HEK293 (cell line): ENCODE measurements at regions not wholly inside any gene's neighbourhood (a gene's known extent, or its start where the extent isn't known, plus 50 kb on each side); places are given as distances from the start of the nearest gene placed in this dataset.

Experiments used
- CTCF ChIA-PET: fragments of 350-600 bp; formaldehyde crosslinking; extraction: SDS; loops from one replicate; lab custom pipeline; 2021; ENCODE audit warnings: antibody characterized with exemption; lab: Yijun Ruan, JAX
- POLR2A ChIA-PET: fragments of 300-600 bp; formaldehyde crosslinking; extraction: SDS; loops from one replicate; lab custom pipeline; 2020; ENCODE audit warnings: antibody characterized with exemption, inconsistent platforms; lab: Yijun Ruan, JAX
- H3K27ac ChIP-seq: fragments of 200-500 bp; sonication (Bioruptor generic); 2 replicates; pipeline ENCODE4 v1.5.1; 2014; ENCODE audit warnings: low read depth, low read length, control low read depth, inconsistent platforms; ENCODE audit errors: extremely low read depth
- H3K36me3 ChIP-seq, 2 experiments: fragments of 200-500 bp in 1 of 2; sonication (Bioruptor generic) in 1 of 2; 1 replicate in 1 of 2; 2 replicates in 1 of 2; pipeline ENCODE4 v1.5.1; 2014 to 2017; ENCODE audit warnings: inconsistent platforms in 2 of 2, low read length in 2 of 2; ENCODE audit not compliant: control insufficient read depth in 2 of 2, insufficient read depth in 1 of 2
- H3K4me1 ChIP-seq: fragments of 200-500 bp; sonication (Bioruptor generic); 2 replicates; pipeline ENCODE4 v1.5.1; 2014; ENCODE audit warnings: mild to moderate bottlenecking, low read length, inconsistent platforms; ENCODE audit not compliant: control insufficient read depth, insufficient read depth
- H3K4me3 ChIP-seq: 2 replicates; pipeline ENCODE4 v1.5.1; 2011; ENCODE audit warnings: low read depth, mild to moderate bottlenecking, control low read depth, low read length, moderate library complexity
- H3K9me3 ChIP-seq: fragments of 200-500 bp; sonication (Bioruptor generic); 2 replicates; pipeline ENCODE4 v1.5.1; 2014; ENCODE audit warnings: low read depth, low read length, inconsistent platforms; ENCODE audit not compliant: control insufficient read depth, insufficient read depth
- KLF10 ChIP-seq: fragments of 450-650 bp; IDR thresholded peaks from 2 replicates; pipeline ENCODE4 v1.5.1; 2018; ENCODE audit warnings: missing biosample characterization, mild to moderate bottlenecking, missing genetic modification characterization
- MEIS1 ChIP-seq: sonication (generic); formaldehyde crosslinking; IDR thresholded peaks from 2 replicates; pipeline ENCODE4 v1.8.1; 2022; ENCODE audit warnings: missing genetic modification reagents, mild to moderate bottlenecking, borderline replicate concordance
- OSR2 ChIP-seq: fragments of 450-650 bp; formaldehyde crosslinking; IDR thresholded peaks from 2 replicates; pipeline ENCODE4 v1.5.1; 2016; ENCODE audit warnings: missing biosample characterization, missing genetic modification characterization
- PATZ1 ChIP-seq: fragments of 450-650 bp; formaldehyde crosslinking; IDR thresholded peaks from 2 replicates; pipeline ENCODE4 v1.5.1; 2016; ENCODE audit warnings: missing biosample characterization, missing genetic modification characterization
- PRDM1 ChIP-seq: fragments of 450-650 bp; formaldehyde crosslinking; IDR thresholded peaks from 2 replicates; pipeline ENCODE4; 2016; ENCODE audit warnings: missing biosample characterization, missing genetic modification characterization
- RBAK ChIP-seq: fragments of 450-650 bp; formaldehyde crosslinking; IDR thresholded peaks from 2 replicates; pipeline ENCODE4 v1.5.1; 2016; ENCODE audit warnings: missing biosample characterization, missing genetic modification characterization
- SALL2 ChIP-seq: fragments of 450-650 bp; formaldehyde crosslinking; IDR thresholded peaks from 2 replicates; pipeline ENCODE4 v1.5.0; 2017; ENCODE audit warnings: missing biosample characterization, mild to moderate bottlenecking, missing genetic modification characterization, borderline replicate concordance
- SCRT1 ChIP-seq: fragments of 450-650 bp; formaldehyde crosslinking; IDR thresholded peaks from 2 replicates; pipeline ENCODE4 v1.5.1; 2016; ENCODE audit warnings: missing biosample characterization, missing genetic modification characterization, borderline replicate concordance
- TCF7L2 ChIP-seq: IDR thresholded peaks from 2 replicates; pipeline ENCODE4 v1.6.1; 2011; ENCODE audit warnings: low read depth, mild to moderate bottlenecking, inconsistent platforms, low read length, moderate library complexity, borderline replicate concordance
- ZBTB10 ChIP-seq: fragments of 450-650 bp; formaldehyde crosslinking; IDR thresholded peaks from 2 replicates; pipeline ENCODE4 v1.5.1; 2016; ENCODE audit warnings: missing biosample characterization, missing genetic modification characterization
- ZBTB17 ChIP-seq: fragments of 450-650 bp; formaldehyde crosslinking; IDR thresholded peaks from 2 replicates; pipeline ENCODE4 v1.5.1; 2016; ENCODE audit warnings: missing biosample characterization, missing genetic modification characterization
- ZBTB21 ChIP-seq: fragments of 450-650 bp; formaldehyde crosslinking; IDR thresholded peaks from 2 replicates; pipeline ENCODE4 v1.5.1; 2017; ENCODE audit warnings: missing biosample characterization, missing genetic modification characterization
- ZBTB8A ChIP-seq: fragments of 450-650 bp; formaldehyde crosslinking; IDR thresholded peaks from 2 replicates; pipeline ENCODE4 v1.5.1; 2016; ENCODE audit warnings: missing biosample characterization, missing genetic modification characterization
- ZFP3 ChIP-seq: fragments of 450-650 bp; formaldehyde crosslinking; IDR thresholded peaks from 2 replicates; pipeline ENCODE4 v1.5.1; 2016; ENCODE audit warnings: low read depth, missing biosample characterization, missing genetic modification characterization
- ZFP41 ChIP-seq: fragments of 450-650 bp; formaldehyde crosslinking; IDR thresholded peaks from 2 replicates; pipeline ENCODE4 v1.5.1; 2016; ENCODE audit warnings: missing biosample characterization, missing genetic modification characterization, borderline replicate concordance
- ZNF114 ChIP-seq: fragments of 450-650 bp; formaldehyde crosslinking; IDR thresholded peaks from 2 replicates; pipeline ENCODE4 v1.5.0; 2017; ENCODE audit warnings: missing biosample characterization, missing genetic modification characterization
- ZNF121 ChIP-seq: fragments of 450-650 bp; formaldehyde crosslinking; IDR thresholded peaks from 2 replicates; pipeline ENCODE4 v1.5.1; 2016; ENCODE audit warnings: missing biosample characterization, missing genetic modification characterization
- ZNF18 ChIP-seq: fragments of 450-650 bp; formaldehyde crosslinking; IDR thresholded peaks from 2 replicates; pipeline ENCODE4 v1.5.1; 2016; ENCODE audit warnings: missing biosample characterization, missing genetic modification characterization
- ZNF2 ChIP-seq: fragments of 450-650 bp; formaldehyde crosslinking; IDR thresholded peaks from 2 replicates; pipeline ENCODE4 v1.5.1; 2016; ENCODE audit warnings: missing biosample characterization, missing genetic modification characterization
- ZNF391 ChIP-seq: fragments of 450-650 bp; formaldehyde crosslinking; IDR thresholded peaks from 2 replicates; pipeline ENCODE4 v1.5.1; 2016; ENCODE audit warnings: low read depth, missing biosample characterization, missing genetic modification characterization, borderline replicate concordance
- ZNF416 ChIP-seq: fragments of 450-650 bp; formaldehyde crosslinking; IDR thresholded peaks from 2 replicates; pipeline ENCODE4 v1.5.1; 2016; ENCODE audit warnings: missing biosample characterization, missing genetic modification characterization
- ZNF433 ChIP-seq: fragments of 450-650 bp; formaldehyde crosslinking; IDR thresholded peaks from 2 replicates; pipeline ENCODE4 v1.5.1; 2016; ENCODE audit warnings: missing biosample characterization, missing genetic modification characterization, low read depth
- ZNF473 ChIP-seq: fragments of 450-650 bp; formaldehyde crosslinking; IDR thresholded peaks from 2 replicates; pipeline ENCODE4 v1.5.1; 2017; ENCODE audit warnings: missing biosample characterization, missing genetic modification characterization
- ZNF48 ChIP-seq: fragments of 450-650 bp; formaldehyde crosslinking; IDR thresholded peaks from 2 replicates; pipeline ENCODE4 v1.5.1; 2016; ENCODE audit warnings: missing biosample characterization, missing genetic modification characterization
- ZNF488 ChIP-seq: fragments of 450-650 bp; formaldehyde crosslinking; IDR thresholded peaks from 2 replicates; pipeline ENCODE4 v1.5.1; 2016; ENCODE audit warnings: missing biosample characterization, missing genetic modification characterization
- ZNF510 ChIP-seq: fragments of 450-650 bp; formaldehyde crosslinking; IDR thresholded peaks from 2 replicates; pipeline ENCODE4 v1.5.1; 2018; ENCODE audit warnings: mild to moderate bottlenecking, missing genetic modification characterization, missing biosample characterization; ENCODE audit not compliant: insufficient replicate concordance
- ZNF514 ChIP-seq: fragments of 450-650 bp; formaldehyde crosslinking; IDR thresholded peaks from 2 replicates; pipeline ENCODE4 v1.5.1; 2016; ENCODE audit warnings: missing biosample characterization, missing genetic modification characterization
- ZNF530 ChIP-seq: fragments of 450-650 bp; formaldehyde crosslinking; IDR thresholded peaks from 2 replicates; pipeline ENCODE4 v1.5.1; 2016; ENCODE audit warnings: low read depth, missing biosample characterization, missing genetic modification characterization
- ZNF555 ChIP-seq: fragments of 450-650 bp; formaldehyde crosslinking; conservative IDR thresholded peaks from 2 replicates; pipeline ENCODE4 v1.5.1; 2017; ENCODE audit warnings: missing biosample characterization, mild to moderate bottlenecking, missing genetic modification characterization, inconsistent platforms
- ZNF624 ChIP-seq: fragments of 450-650 bp; formaldehyde crosslinking; IDR thresholded peaks from 2 replicates; pipeline ENCODE4 v1.5.1; 2017; ENCODE audit warnings: missing biosample characterization, missing genetic modification characterization
- ZNF768 ChIP-seq: fragments of 450-650 bp; formaldehyde crosslinking; IDR thresholded peaks from 2 replicates; pipeline ENCODE4 v1.5.1; 2018; ENCODE audit warnings: missing biosample characterization, mild to moderate bottlenecking, missing genetic modification characterization
- ZSCAN16 ChIP-seq: fragments of 450-650 bp; formaldehyde crosslinking; IDR thresholded peaks from 2 replicates; pipeline ENCODE4 v1.5.1; 2016; ENCODE audit warnings: missing biosample characterization, missing genetic modification characterization

- ChIA-PET CTCF (interaction anchor here (1.0 to 1.5 kb wide), 3 partner anchors 20 to 121 kb away, joined by 3 to 4 read pairs (median 3); no protein-coding TSS in a partner anchor), POLR2A (no interaction called here)
Observed at GRCh38 chr13:24606486-24607170, 73.6 kb upstream of the ATP12A start.

GRCh38 chr13:24610956-24611355, 69.3 kb upstream of the ATP12A start:
- TF ChIP-seq ZNF473 (tag by site-specific recombination), result no peak
- TF ChIP-seq ZNF510, result no peak
- no peak for TF ChIP-seq ZNF624 (tag by site-specific recombination)
- TF ChIP-seq ZBTB10 (tag by site-specific recombination), result no peak
- TF ChIP-seq KLF10 (tag by site-specific recombination), result no peak
- TF ChIP-seq PATZ1 (tag by site-specific recombination), result no peak
- TF ChIP-seq OSR2 (tag by site-specific recombination), result no peak
- TF ChIP-seq ZNF114 (tag by site-specific recombination), result no peak
- no peak for TF ChIP-seq MEIS1 (CRISPR knock-in tag)
- no peak for TF ChIP-seq ZNF433 (tag by site-specific recombination)
- TF ChIP-seq ZNF514, result no peak
- TF ChIP-seq ZNF48, result no peak
- no peak for TF ChIP-seq ZNF555 (tag by site-specific recombination)
- no peak for TF ChIP-seq PRDM1 (tag by site-specific recombination)
- TF ChIP-seq ZNF416, result no peak
- TF ChIP-seq TCF7L2, result no peak
- TF ChIP-seq ZFP41 (tag by site-specific recombination), result no peak
- no peaks in the 10 kb centered on the region for H3K9me3 ChIP-seq
- POLR2A ChIA-PET, result no interaction called here
- H3K4me3 ChIP-seq, result no peak overlapping the region
- CTCF ChIA-PET, result interaction anchor here (0.7 kb wide), 1 partner anchor 219 kb away, joined by 3 read pairs; no protein-coding TSS in a partner anchor
- H3K36me3 ChIP-seq, result no peaks in the 10 kb centered on the region
- H3K4me1 ChIP-seq, result no peaks in the 10 kb centered on the region
- no peak overlapping the region for H3K27ac ChIP-seq

More at GRCh38 chr13:24606486-24607170, 73.6 kb upstream of the ATP12A start:
- no peak overlapping the region for H3K4me3 ChIP-seq
- H3K27ac ChIP-seq, result no peak overlapping the region
- no peaks in the 10 kb centered on the region for H3K36me3 ChIP-seq
- no peaks in the 10 kb centered on the region for H3K9me3 ChIP-seq
- TF ChIP-seq ZNF768 (tag by site-specific recombination), result no peak
- TF ChIP-seq ZSCAN16 (tag by site-specific recombination), result no peak
- TF ChIP-seq RBAK (tag by site-specific recombination), result no peak
- TF ChIP-seq ZNF18, result no peak
- TF ChIP-seq ZFP3 (tag by site-specific recombination), result no peak
- TF ChIP-seq SCRT1 (tag by site-specific recombination), result no peak
- no peak for TF ChIP-seq ZBTB8A (tag by site-specific recombination)
- TF ChIP-seq ZNF488 (tag by site-specific recombination), result no peak
- no peak for TF ChIP-seq SALL2
- TF ChIP-seq ZBTB21, result no peak
- TF ChIP-seq ZNF121 (tag by site-specific recombination), result no peak
- no peak for TF ChIP-seq ZNF510
- TF ChIP-seq ZNF2, result no peak
- no peak for TF ChIP-seq ZNF530 (tag by site-specific recombination)
- no peak for TF ChIP-seq ZNF391 (tag by site-specific recombination)
- no peak for TF ChIP-seq ZBTB17 (tag by site-specific recombination)
- H3K4me1 ChIP-seq, result no peaks in the 10 kb centered on the region
